Stimulated activated CD8-positive, alpha-beta memory T cell treated with anti-CD3 and anti-CD28 coated beads, Interleukin-12 subunit alpha, Interleukin-12 subunit beta, amount 100 ng/mL, for 4 hours (primary cell): ENCODE measurements at regions not wholly inside any gene's neighbourhood (a gene's known extent, or its start where the extent isn't known, plus 50 kb on each side); places are given as distances from the start of the nearest gene placed in this dataset.

Experiments
- DNase-seq: peaks from one replicate; pipeline ENCODE4 v3.0.0-alpha.2; 2020; ENCODE audit warnings: low read depth

DNA sequence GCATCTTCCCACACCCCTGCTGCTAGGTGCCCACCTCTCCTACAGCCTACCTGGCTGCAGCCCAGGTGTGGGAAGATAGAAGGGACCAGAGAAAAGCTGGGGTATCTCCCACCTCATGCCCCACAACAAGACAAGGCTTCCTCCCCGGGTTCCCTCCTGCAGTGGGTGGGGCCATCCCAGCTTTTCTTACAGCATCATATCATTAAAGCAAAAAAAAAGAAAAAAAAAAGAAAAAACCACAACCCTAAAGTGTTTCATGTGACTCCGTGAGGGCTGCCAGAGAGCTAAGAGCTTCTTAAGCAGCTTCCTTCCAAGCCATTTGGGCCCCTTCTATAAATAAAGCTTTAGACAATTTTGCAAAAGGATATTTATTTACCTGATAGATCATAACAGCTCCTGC, 455.4 kb upstream of the TSHZ3 start:
- no peak for DNase-seq

GRCh38 chr19:31810536-31811109, 461.4 kb upstream of the TSHZ3 start:
- DNase-seq, result no peak

DNA sequence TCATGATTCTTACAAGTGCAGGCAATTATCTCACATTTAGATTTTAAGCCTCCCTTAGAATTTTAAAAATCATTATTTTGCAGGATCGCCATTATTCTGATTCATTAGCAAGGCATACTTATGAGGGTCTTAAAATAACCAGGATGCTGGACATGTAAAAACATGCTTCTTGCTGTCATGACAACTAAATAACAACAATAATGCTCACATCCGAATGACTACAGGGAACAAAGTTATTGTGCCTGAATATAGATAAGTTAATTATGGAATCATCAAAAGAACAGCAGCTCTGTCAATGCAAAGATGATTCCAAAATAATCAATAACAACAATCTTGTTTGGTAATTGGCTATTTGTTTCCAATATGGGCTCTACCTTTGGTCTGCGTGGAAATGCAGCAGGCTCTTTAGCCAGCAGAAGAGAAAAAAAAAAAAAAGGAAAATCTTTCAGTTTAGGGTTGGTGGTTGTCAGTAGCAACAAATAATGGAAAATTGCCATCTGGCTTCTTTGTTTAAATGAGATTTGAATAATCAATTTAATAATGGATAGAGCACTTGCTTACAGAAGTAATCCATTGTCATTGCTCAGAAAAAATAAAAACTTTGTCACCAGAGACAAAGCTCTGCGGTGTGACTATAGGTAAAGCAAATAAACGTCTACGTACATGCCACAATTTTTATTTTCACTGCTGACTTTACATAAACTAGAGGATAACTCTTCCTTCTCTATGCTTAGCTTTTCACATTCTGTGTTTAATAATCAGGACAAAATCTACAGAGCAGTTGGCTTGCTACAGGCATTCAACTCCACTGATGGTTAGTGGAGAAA, 468.9 kb upstream of the TSHZ3 start:
- DNase-seq, result no peak

DNA sequence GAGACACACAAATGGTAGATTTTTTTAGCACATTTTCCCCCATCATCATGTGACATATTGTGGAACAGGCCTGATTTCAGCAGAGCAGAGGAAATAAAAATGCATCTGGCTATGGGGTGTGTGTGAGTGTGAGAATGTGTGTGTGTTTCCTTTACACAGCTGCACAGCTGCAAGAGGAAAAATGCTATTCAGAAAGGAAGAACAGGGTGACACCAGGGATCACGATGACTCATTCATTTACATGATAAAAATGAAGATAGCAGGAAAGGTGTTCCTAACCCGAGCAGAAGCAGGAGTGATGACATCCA, 469.5 kb upstream of the TSHZ3 start:
- DNase-seq, result no peak

DNA sequence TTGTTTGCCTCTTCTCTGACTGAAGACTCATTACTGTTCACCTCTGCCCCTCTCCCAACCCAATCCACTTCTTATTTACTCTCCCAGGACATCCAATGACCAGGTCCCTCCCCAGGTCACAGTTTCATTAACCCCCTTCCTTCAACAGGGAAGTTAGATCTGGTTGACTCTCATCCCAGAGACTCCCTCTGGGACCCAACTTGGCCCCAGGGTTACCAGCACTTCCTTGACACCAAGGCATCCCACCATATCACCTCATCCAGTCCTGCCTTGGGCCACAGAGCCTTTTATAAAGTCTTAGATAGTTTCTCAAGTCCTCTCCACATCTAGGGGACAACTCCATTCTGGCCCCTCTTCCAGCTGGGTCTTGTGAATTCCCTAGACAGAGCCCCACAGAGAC, 470.6 kb upstream of the TSHZ3 start:
- DNase-seq, result no peak

DNA sequence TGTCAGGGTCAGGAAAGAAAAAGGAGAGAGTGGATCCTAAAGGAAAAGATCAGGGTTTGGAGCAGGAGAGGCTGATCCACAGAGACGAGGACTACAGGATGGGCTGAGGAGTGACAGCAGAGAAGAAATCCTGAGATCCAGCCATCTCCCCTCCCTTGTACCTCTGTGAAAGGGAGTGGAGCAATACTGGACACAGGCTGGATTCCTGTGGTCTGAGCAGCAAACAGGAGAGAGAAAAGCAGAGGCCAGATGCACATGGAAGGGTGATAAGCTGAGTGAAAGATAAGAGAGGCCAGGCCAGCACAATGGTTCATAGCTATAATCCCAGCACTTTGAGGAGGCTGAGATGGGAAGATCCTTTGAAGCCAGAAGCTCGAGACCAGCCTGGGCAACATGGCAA, 472.1 kb upstream of the TSHZ3 start:
- no peak for DNase-seq

DNA sequence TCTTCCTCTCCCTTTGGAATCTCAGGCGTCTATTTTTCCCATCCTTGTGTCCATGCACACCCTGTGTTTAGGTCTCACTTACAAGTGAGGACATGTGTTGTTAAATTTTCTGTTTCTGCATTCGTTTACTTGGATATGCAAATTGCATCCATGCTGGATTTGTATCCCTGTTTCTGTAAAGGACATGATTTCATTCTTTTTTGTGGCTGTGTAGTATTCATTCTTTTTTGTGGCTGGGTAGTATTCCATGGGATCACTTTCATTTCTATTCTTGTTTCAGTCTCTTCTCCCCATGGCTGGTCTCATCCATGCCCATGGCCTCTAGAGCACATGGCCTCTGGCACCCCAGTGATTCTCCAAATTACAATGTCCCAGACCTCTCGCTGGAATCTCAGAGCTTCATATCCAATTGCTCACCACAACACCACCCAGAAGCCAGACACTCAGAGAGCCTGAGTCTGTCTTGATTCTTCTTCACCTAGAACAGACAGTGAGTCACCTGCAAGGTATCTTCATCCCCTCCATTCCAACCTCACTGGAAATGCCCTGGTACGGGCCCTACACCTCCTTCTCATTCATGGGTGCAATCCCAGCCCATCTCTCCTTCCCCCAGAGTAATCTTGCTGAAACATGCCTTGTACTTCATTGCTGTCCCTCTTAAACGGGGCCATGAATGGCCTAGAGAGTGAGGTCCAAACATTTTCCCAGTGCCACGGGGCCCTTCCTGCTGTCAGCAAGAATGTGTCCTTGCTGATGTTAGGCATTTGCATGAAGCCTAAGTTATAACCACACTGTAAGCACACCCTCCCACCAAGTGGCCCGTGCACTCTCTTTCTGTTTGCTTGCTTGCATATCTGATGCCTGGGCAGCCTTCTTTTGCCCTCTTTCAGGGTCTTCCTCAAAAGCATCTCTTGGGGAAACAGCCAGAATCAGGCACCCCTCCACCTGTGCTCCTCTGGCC, 476.2 kb upstream of the TSHZ3 start:
- DNase-seq, result no peak

- DNase-seq, result no peak
These were observed 477.1 kb upstream of the TSHZ3 start for GRCh38 chr19:31826325-31826724.

GRCh38 chr19:31831421-31832175, 482.4 kb upstream of the TSHZ3 start:
- no peak for DNase-seq

DNA sequence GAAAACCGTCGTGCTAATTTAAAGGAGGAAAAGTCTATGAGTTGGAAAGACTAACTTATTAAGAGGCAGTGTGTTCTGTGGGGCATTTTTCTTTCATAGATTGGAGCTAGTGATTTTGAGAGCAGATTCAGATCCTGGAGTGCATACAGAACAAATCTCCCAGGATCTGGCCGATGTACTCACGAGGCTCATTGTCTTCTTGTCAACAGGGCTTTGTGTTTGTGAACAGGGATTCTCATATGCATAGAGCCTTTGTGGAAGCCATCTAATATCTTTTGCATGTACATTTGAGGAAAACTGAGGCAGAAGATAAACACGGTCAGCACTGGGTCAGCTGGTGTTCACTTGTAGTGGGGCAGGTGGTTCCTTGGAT, 482.9 kb upstream of the TSHZ3 start:
- no peak for DNase-seq

GRCh38 chr19:31834070-31834469, 484.8 kb upstream of the TSHZ3 start:
- no peak for DNase-seq

DNA sequence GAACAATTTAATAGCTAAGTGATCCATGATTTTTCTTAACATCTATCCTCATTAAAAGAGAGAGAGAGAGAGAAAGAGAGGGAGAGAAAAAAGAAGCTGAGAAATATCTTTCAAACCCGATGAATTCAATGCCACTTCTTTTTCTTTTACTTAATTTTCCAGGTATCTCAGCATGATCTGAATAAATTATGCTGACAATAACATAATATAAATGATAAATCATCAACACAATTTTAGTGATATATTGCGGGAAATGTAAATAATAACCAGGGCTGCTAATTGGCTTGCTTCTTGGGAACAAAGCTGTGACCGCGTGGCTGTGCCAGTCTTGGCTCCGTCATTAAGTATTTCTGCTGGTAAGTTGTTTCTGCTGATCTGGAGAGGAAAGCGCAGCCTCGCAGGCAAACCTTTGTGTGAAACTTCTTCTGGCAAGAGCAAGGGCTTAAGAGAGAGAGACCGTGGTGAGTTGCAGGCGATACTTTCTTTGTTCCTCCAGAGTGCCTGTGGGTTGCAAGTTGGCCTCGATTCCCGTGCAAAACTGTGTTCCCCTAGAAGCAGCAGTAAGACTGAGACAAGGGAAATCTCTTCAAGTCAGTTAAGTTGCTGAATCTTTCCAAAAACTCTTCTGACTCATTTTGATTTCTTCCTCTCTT, 489.1 kb upstream of the TSHZ3 start:
- no peak for DNase-seq

GRCh38 chr19:31840371-31840770, 491.1 kb upstream of the TSHZ3 start:
- DNase-seq, result no peak

DNA sequence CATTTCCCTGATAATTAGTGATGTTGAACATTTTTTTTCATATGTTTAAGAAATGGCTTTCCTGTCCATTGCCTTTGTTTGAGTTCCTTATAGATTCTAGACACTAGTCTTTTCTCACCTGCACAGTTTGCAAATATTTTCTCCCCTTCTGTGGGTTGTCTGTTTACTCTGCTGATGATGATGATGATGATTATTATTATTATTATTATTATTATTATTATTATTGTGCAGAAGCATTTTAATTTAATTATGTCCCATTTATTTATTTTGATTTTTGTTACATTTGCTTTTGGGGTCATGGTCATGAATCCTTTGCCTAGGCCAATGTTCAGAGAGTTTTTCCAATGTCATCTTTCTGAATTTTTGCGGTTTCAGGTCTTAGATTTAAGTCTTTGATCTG, 492.5 kb upstream of the TSHZ3 start:
- DNase-seq, result no peak

- no peak for DNase-seq
These were observed 482.3 kb upstream of the ZNF507 start for GRCh38 chr19:31863122-31863521.

GRCh38 chr19:31874313-31874712, 471.1 kb upstream of the ZNF507 start:
- DNase-seq, result no peak

GRCh38 chr19:31875591-31875990, 469.8 kb upstream of the ZNF507 start:
- no peak for DNase-seq

- no peak for DNase-seq
These were observed 465.1 kb upstream of the ZNF507 start for GRCh38 chr19:31880283-31880682.

DNA sequence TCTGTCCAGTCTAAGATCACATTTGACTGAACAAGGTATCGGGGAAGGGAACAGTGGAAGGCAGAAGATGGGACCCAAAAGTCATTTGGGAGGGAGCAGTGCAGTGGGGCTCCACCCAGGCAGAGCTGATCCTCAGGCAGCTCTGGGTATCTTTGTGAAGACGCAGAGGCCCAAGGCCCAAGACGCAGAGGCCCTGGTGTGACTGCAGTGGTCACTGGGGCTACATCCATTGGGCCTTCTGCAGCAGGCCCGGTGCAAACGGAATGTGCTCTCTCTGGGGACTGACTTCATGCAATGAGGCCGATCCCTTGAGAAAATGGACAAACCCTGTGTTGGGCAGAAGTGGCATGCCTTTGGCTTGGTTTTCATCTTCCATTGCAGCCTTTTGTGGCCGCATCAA, 463.4 kb upstream of the ZNF507 start:
- no peak for DNase-seq

GRCh38 chr19:31882709-31883108, 462.7 kb upstream of the ZNF507 start:
- DNase-seq, result no peak

DNA sequence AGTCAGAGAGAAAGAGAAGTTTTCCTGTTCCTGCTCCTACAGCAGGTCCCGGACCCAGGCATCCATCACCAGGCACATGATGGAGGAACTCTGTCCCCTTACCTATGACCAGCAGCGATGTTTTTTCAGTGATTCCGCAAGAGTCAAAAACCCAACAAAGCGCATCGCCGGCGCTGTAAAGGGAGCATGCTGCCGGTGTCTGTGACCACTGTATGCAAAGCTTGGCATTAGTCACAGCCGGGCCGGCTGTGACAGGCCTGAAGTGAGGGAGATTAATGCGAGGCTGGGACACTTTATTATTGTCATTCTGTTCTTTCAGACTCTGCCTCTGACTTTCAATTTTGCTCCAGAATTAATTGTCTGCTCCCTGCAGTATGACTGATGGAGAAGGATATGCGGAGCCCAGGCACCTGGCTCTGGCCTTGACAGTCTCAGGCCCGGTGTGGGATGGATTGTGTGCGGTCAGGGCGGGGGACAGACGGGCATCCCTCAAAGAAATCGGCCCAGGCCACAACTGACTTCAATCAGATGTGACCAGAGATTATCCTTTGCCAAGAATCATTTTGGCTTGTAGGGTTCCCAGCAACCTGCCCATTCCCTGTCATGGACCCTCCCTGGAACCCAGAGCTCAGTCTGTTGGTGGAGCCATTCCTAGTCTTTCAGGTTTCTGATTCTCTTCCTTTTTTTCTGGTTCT, 462.0 kb upstream of the ZNF507 start:
- no peak for DNase-seq
